HepG2 (cell line): ENCODE measurements at regions not wholly inside any gene's neighbourhood (a gene's known extent, or its start where the extent isn't known, plus 50 kb on each side); places are given as distances from the start of the nearest gene placed in this dataset.

Experiments used
- ATAC-seq: fragments of 200-7000 bp; cut with Tn5 transposase; 3 replicates; pipeline ENCODE4 v1.9.1; 2020; ENCODE audit warnings: mild to moderate bottlenecking, moderate library complexity
- BruUV-seq: library from RNA; stranded (reverse); fragments of 400-500 nt; replicated peaks from 2 replicates; lab custom pipeline; 2021; lab: Mats Ljungman, UMichigan
- CTCF ChIA-PET: fragments of 300-600 bp; formaldehyde crosslinking; extraction: SDS; loops from one replicate; lab custom pipeline; 2021; ENCODE audit warnings: low total read pairs, inconsistent platforms, low intra/inter-chr PET ratio; lab: Yijun Ruan, JAX
- POLR2A ChIA-PET: fragments of 350-600 bp; sonication (Branson Sonifier 250); formaldehyde crosslinking; loops from one replicate; lab custom pipeline; 2020; ENCODE audit warnings: antibody characterized with exemption, inconsistent platforms; lab: Yijun Ruan, JAX
- DNase-seq: peaks from one replicate; pipeline ENCODE4 v3.0.0-alpha.2; 2015; ENCODE audit warnings: low spot score
- FAIRE-seq: peaks from 3 replicates; lab custom pipeline; 2011; peaks lifted over from hg19 to GRCh38; lab: Jason Lieb, UNC
- H2AFZ ChIP-seq: one replicate; pipeline ENCODE4 v1.6.1; 2011; ENCODE audit warnings: low read length, inconsistent platforms
- H3K27ac ChIP-seq: fragments of 300-600 bp; 3 replicates; pipeline ENCODE4 v1.8.0; 2011; ENCODE audit warnings: mixed run types, mild to moderate bottlenecking, mixed read lengths, low read length, inconsistent platforms; ENCODE audit not compliant: insufficient read depth; ENCODE audit errors: extremely low read length
- H3K27me3 ChIP-seq, 2 experiments: fragments of 200-600 bp in 1 of 2; 2 replicates in 1 of 2; 3 replicates in 1 of 2; pipeline versions ENCODE4 v1.6.0 to v1.8.0; 2011; ENCODE audit warnings: low read length in 2 of 2, mild to moderate bottlenecking in 2 of 2, moderate library complexity in 2 of 2, inconsistent platforms in 1 of 2; ENCODE audit not compliant: insufficient read depth in 2 of 2, control insufficient read depth in 1 of 2
- H3K36me3 ChIP-seq, 2 experiments: fragments of 200-600 bp in 1 of 2; replicated peaks in 1 of 2; 2 replicates in 1 of 2; 3 replicates in 1 of 2; pipeline versions ENCODE4 v1.5.1 to v1.8.0; 2011; ENCODE audit warnings: low read length in 2 of 2, inconsistent platforms in 1 of 2; ENCODE audit not compliant: insufficient read depth in 2 of 2, control insufficient read depth in 1 of 2
- H3K4me1 ChIP-seq: 2 replicates; pipeline ENCODE4 v1.5.1; 2012; ENCODE audit warnings: low read length, inconsistent platforms; ENCODE audit not compliant: insufficient read depth
- H3K4me2 ChIP-seq: 2 replicates; pipeline ENCODE4 v1.6.0; 2011; ENCODE audit warnings: low read depth, low read length, inconsistent platforms
- H3K4me3 ChIP-seq, 3 experiments: fragments of 200-600 bp in 1 of 3; sonication (generic), shearing (Covaris generic) in 1 of 3; replicated peaks in 1 of 3; 2 replicates each; pipeline ENCODE4 v1.5.1; 2011 to 2016; ENCODE audit warnings: low read length in 3 of 3, inconsistent platforms in 2 of 3, low read depth in 2 of 3, mild to moderate bottlenecking in 2 of 3, control low read depth in 1 of 3, mixed read lengths in 1 of 3; ENCODE audit not compliant: insufficient read depth in 1 of 3
- H3K79me2 ChIP-seq: one replicate; pipeline ENCODE4 v1.6.1; 2011; ENCODE audit warnings: low read length, inconsistent platforms; ENCODE audit not compliant: insufficient read depth
- H3K9ac ChIP-seq: 2 replicates; pipeline ENCODE4 v1.6.0; 2011; ENCODE audit warnings: mild to moderate bottlenecking, low read depth, low read length, inconsistent platforms; ENCODE audit not compliant: insufficient read depth
- H3K9me3 ChIP-seq: 2 replicates; pipeline ENCODE4 v1.5.1; 2012; ENCODE audit warnings: mild to moderate bottlenecking, low read length
- H4K20me1 ChIP-seq: 2 replicates; pipeline ENCODE4 v1.6.0; 2011; ENCODE audit warnings: inconsistent platforms, mild to moderate bottlenecking, low read length, moderate library complexity; ENCODE audit not compliant: insufficient read depth
- BCLAF1 ChIP-seq: fragments of 450-650 bp; IDR thresholded peaks from 2 replicates; pipeline ENCODE4 v1.6.1; 2017; ENCODE audit warnings: mild to moderate bottlenecking
- BRF2 ChIP-seq: sonication (generic); formaldehyde crosslinking; IDR thresholded peaks from 2 replicates; pipeline ENCODE4 v1.8.1; 2022; ENCODE audit warnings: mild to moderate bottlenecking, missing genetic modification reagents
- KDM5A ChIP-seq: fragments of 200-600 bp; sonication (generic); IDR thresholded peaks from 2 replicates; pipeline ENCODE4 v1.7.0; 2018; ENCODE audit warnings: antibody characterized with exemption, mild to moderate bottlenecking, low read length, borderline replicate concordance
- MNT ChIP-seq: fragments of 450-650 bp; IDR thresholded peaks from 2 replicates; pipeline ENCODE4 v1.6.1; 2016
- SMARCE1 ChIP-seq: fragments of 450-650 bp; IDR thresholded peaks from 2 replicates; pipeline ENCODE4 v1.6.1; 2017; ENCODE audit warnings: borderline replicate concordance
- ZNF678 ChIP-seq: sonication (generic); formaldehyde crosslinking; IDR thresholded peaks from 2 replicates; pipeline ENCODE4 v1.4.0; 2020; ENCODE audit warnings: mild to moderate bottlenecking, missing genetic modification reagents
- ZNF839 ChIP-seq: sonication (generic); formaldehyde crosslinking; IDR thresholded peaks from 2 replicates; pipeline ENCODE4 v1.4.0; 2020; ENCODE audit warnings: missing genetic modification reagents, mild to moderate bottlenecking, borderline replicate concordance
- WGBS: methylation state at CpG from one replicate; pipeline ENCODE4 v1.1.6; 2017; ENCODE audit warnings: low lambda C conversion rate; 5-methylcytosine and 5-hydroxymethylcytosine counted together
- in situ Hi-C: cut with HindIII; loops from 2 replicates; pipeline ENCODE4 v1.10.0; 2017; ENCODE audit warnings: low pct_unique_long_range_greater_than_20kb; ENCODE audit not compliant: extremely low pct_ligation_motif_present
- intact Hi-C: fragments of 100-400 bp; cut with micrococcal nuclease; formaldehyde crosslinking; loops from one replicate; pipeline ENCODE4 v1.10.0; 2022; ENCODE audit not compliant: unreplicated experiment

- Histone ChIP-seq H3K4me3 (no peak overlapping the region), H2AFZ (no peak overlapping the region), H3K4me1 (no peaks in the 10 kb centered on the region), H3K9me3 (no peaks in the 10 kb centered on the region), H3K27me3 (no peaks in the 10 kb centered on the region), H3K36me3 (no peaks in the 10 kb centered on the region), H3K27ac (no peak overlapping the region), H4K20me1 (no peaks in the 10 kb centered on the region), H3K79me2 (no peaks in the 10 kb centered on the region), H3K4me2 (no peak overlapping the region), H3K9ac (no peak overlapping the region)
- intact Hi-C loops (no loop called here), in situ Hi-C loops (no loop called here)
- no TSS peak for BruUV-seq
- ChIA-PET CTCF (no interaction called here), POLR2A (no interaction called here)
- FAIRE-seq, result no peak
- WGBS, result 0% methylated on average over 2 of the region's 2 CpGs
- TF ChIP-seq KDM5A, result no peak
- TF ChIP-seq MNT, result peak; percentile 90
- TF ChIP-seq ZNF839 (CRISPR knock-in tag), result no peak
- TF ChIP-seq SMARCE1, result no peak
- no peak for TF ChIP-seq BRF2 (CRISPR knock-in tag)
- no peak for TF ChIP-seq ZNF678 (CRISPR knock-in tag)
- TF ChIP-seq BCLAF1, result no peak
- DNase-seq, result no peak
- ATAC-seq, result no peak
Measured at GRCh38 chr6:19602434-19603013, 234.6 kb upstream of the ID4 start.
